Stomach (tissue), 4 donors: ENCODE measurements at regions not wholly inside any gene's neighbourhood (a gene's known extent, or its start where the extent isn't known, plus 50 kb on each side); places are given as distances from the start of the nearest gene placed in this dataset.

ENCODE experiments used
- CTCF ChIP-seq, 7 experiments: fragments of 450-650 bp in 4 of 7; fragments of 200-600 bp in 3 of 7; sonication (generic) in 3 of 7; IDR thresholded peaks; one replicate each; pipeline ENCODE4 v1.5.1; 2016 to 2019; ENCODE audit warnings: antibody characterized with exemption in 7 of 7, control low read depth in 2 of 7, mild to moderate bottlenecking in 1 of 7
- POLR2A ChIP-seq, 4 donors: fragments of 450-650 bp; IDR thresholded peaks; one replicate each; pipeline ENCODE4 v1.6.1; 2016; ENCODE audit warnings: antibody characterized with exemption in 4 of 4, control low read depth in 2 of 4, mild to moderate bottlenecking in 1 of 4, moderate library complexity in 1 of 4

- TF ChIP-seq CTCF (IDR thresholded peaks at IDR 0.05) (no peak), POLR2A (IDR thresholded peaks at IDR 0.05) (no peak)
These were observed 438.7 kb downstream of the PRDM2 start for GRCh38 chr1:14138687-14139086.
